ENCODE measurements at regions not wholly inside any gene's neighbourhood (a gene's known extent, or its start where the extent isn't known, plus 50 kb on each side); places are given as distances from the start of the nearest gene placed in this dataset.

DNA sequence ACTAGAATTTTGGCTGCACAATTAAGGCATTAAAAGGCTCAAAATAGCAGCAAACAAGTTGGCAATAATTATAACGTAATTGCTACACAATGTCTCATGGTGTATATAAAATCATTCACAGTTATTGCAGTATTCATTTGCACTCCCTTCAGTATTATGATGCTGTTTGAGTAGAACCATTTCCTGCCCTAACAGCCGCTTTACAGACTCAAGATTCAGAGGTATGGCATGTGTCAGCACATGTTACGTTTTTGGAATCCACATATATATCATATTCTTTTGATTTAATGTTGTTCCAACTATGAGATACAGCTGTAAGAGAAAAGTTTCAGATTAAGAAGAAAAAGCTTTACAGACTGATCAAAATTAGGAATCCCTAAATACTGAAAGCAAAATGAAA is 56.3 kb upstream of the NCKAP5 start:
- no peak overlapping the region for H3K4me3 ChIP-seq (replicated peaks; ENCODE audit: low read depth, low read length)
- DNase-seq (ENCODE audit: extremely low read depth, low read depth) = no peak
- TF ChIP-seq, protein P1, sequence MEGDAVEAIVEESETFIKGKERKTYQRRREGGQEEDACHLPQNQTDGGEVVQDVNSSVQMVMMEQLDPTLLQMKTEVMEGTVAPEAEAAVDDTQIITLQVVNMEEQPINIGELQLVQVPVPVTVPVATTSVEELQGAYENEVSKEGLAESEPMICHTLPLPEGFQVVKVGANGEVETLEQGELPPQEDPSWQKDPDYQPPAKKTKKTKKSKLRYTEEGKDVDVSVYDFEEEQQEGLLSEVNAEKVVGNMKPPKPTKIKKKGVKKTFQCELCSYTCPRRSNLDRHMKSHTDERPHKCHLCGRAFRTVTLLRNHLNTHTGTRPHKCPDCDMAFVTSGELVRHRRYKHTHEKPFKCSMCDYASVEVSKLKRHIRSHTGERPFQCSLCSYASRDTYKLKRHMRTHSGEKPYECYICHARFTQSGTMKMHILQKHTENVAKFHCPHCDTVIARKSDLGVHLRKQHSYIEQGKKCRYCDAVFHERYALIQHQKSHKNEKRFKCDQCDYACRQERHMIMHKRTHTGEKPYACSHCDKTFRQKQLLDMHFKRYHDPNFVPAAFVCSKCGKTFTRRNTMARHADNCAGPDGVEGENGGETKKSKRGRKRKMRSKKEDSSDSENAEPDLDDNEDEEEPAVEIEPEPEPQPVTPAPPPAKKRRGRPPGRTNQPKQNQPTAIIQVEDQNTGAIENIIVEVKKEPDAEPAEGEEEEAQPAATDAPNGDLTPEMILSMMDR (IDR thresholded peaks at IDR 0.05; ENCODE audit: low read depth, low read length, missing control alignments) = no peak

DNA sequence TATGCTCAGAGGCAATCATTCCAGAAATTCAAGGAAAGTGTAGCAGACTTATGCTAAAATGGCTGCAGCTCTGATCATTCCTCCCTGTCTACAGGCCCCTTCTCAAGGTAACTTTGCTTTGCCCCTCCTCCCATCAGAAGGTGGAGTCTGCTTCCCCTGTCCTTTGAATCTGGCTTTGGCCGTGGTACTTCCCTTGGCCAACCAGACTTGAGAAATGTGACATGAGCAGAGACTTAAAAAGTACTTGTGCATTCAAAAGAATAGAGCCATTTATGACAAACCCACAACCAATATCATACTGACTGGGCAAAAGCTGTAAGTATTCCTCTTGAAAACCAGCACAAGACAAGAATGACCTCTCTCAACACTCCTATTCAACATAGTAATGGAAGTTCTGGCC is 59.5 kb upstream of the NCKAP5 start:
- DNase-seq (ENCODE audit: extremely low read depth, low read depth) = no peak
- H3K4me3 ChIP-seq (replicated peaks; ENCODE audit: low read depth, low read length) = no peak overlapping the region
- TF ChIP-seq, protein P1 (IDR thresholded peaks at IDR 0.05; ENCODE audit: low read depth, low read length, missing control alignments) = no peak

DNA sequence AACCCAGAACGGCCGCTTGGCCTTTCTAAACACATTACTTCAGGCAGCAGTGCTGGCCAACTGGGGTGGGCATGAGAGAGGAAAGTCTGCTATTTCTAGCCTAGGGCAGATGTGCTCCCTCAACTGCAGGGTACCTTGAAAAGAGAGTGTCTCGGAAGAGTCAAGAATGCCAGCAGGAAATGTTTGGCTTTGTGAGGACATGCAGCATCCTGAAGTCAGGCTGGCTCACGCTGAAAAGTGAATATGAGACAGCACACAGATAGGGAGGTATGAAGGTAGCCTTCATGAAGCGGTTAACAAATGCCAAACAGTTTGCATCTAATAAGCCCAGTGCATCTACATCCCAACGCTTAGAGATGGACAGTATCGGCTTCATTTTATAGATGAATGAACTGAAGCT is 65.0 kb upstream of the NCKAP5 start:
- DNase-seq (ENCODE audit: extremely low read depth, low read depth) = no peak
- no peak overlapping the region for H3K4me3 ChIP-seq (replicated peaks; ENCODE audit: low read depth, low read length)
- TF ChIP-seq, protein P1 (IDR thresholded peaks at IDR 0.05; ENCODE audit: low read depth, low read length, missing control alignments) = no peak

DNA sequence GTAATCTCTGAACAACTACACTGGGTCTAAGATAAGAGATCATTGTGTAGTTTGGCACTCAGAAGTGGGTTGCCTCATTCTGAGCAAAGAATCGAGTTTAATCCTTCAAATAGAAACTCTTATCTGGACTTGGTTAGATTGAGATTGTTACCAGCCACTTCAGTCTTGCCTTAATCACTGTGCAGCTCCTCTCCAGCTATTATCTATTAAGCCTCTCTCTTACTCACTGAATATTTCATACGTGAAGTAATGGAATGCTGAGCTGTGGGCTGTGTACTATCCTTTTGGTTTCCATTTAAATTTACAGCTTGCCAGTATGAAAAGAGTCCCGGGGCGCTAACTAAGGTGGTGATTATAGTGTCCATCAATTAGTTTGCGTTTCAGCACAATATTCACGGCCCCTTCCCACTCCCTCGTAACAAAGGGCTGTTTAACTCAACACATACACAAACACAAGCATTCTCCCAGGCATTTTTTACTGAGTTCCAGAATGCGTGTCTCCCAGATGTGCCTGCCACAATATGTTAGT is 65.7 kb upstream of the NCKAP5 start:
- DNase-seq (ENCODE audit: extremely low read depth, low read depth) = no peak
- TF ChIP-seq, protein P1 (IDR thresholded peaks at IDR 0.05; ENCODE audit: low read depth, low read length, missing control alignments) = no peak
- no peak overlapping the region for H3K4me3 ChIP-seq (replicated peaks; ENCODE audit: low read depth, low read length)

DNA sequence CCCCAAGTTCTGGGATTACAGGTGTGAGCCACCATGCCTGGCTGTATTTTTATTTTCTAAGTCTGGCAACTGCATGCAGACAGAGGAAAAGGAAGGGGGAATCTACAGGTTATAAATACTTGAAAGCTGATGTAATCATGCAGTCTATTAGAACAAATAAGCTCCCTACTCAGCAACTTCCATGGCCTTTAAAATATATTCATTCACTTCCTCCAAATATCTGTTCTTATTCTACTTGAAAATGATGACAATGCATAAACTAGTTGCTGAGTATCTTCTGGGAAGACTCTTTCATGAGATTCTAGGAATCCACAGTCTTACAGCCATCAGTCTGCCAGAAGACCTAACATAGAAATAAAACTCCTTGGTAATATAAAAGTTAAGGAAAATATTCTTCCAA is 66.9 kb upstream of the NCKAP5 start:
- DNase-seq (ENCODE audit: extremely low read depth, low read depth) = no peak
- H3K4me3 ChIP-seq (replicated peaks; ENCODE audit: low read depth, low read length) = no peak overlapping the region
- TF ChIP-seq, protein P1 (IDR thresholded peaks at IDR 0.05; ENCODE audit: low read depth, low read length, missing control alignments) = no peak

DNA sequence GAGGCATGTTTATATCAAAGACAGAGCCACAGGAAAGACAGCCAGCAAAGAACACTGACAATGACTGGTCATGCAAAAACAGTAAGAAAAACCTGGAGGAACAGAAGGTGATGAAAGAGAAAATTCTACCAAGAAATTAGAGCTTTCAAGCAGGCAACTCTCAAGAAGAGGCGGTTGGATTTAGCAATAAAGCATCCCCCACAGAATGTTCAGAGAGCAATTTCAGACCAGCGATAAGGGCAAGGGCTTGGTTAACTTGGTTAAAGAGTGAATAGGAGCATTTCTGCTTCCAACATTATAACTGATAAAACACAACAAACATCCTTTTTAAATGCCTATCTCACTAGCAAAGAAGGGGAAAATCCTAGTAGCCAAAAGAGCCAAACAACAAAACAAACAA is 68.0 kb upstream of the NCKAP5 start:
- TF ChIP-seq, protein P1 (IDR thresholded peaks at IDR 0.05; ENCODE audit: low read depth, low read length, missing control alignments) = no peak
- H3K4me3 ChIP-seq (replicated peaks; ENCODE audit: low read depth, low read length) = no peak overlapping the region
- no peak for DNase-seq (ENCODE audit: extremely low read depth, low read depth)

DNA sequence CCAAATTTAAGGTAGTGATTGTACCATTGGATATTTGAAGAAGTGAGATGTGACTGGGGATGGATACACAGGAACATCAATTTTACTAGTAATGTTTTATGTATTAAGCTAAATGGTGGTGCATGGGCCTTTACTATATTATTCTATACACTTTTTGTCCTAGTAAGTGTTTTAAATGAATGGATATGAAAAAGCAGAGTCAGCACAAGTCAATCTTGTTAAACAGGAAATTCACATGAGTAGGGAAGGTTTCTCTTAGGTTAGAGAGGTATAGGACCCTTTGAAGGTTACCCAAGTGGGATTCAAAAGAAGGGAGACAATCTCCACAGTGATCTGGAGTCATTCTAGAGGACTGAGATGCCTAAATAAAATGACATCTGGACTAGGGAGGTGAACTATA is 71.8 kb upstream of the NCKAP5 start:
- no peak overlapping the region for H3K4me3 ChIP-seq (replicated peaks; ENCODE audit: low read depth, low read length)
- TF ChIP-seq, protein P1 (IDR thresholded peaks at IDR 0.05; ENCODE audit: low read depth, low read length, missing control alignments) = no peak
- no peak for DNase-seq (ENCODE audit: extremely low read depth, low read depth)

Measured in HFF-Myc (cell line).